ENCODE measurements at regions not wholly inside any gene's neighbourhood (a gene's known extent, or its start where the extent isn't known, plus 50 kb on each side); places are given as distances from the start of the nearest gene placed in this dataset.

GRCh38 chrX:117751155-117751554 is 365.5 kb downstream of the KLHL13 start:
- DNase-seq (ENCODE audit: low read depth), result no peak
- TF ChIP-seq, protein P1, sequence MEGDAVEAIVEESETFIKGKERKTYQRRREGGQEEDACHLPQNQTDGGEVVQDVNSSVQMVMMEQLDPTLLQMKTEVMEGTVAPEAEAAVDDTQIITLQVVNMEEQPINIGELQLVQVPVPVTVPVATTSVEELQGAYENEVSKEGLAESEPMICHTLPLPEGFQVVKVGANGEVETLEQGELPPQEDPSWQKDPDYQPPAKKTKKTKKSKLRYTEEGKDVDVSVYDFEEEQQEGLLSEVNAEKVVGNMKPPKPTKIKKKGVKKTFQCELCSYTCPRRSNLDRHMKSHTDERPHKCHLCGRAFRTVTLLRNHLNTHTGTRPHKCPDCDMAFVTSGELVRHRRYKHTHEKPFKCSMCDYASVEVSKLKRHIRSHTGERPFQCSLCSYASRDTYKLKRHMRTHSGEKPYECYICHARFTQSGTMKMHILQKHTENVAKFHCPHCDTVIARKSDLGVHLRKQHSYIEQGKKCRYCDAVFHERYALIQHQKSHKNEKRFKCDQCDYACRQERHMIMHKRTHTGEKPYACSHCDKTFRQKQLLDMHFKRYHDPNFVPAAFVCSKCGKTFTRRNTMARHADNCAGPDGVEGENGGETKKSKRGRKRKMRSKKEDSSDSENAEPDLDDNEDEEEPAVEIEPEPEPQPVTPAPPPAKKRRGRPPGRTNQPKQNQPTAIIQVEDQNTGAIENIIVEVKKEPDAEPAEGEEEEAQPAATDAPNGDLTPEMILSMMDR (IDR thresholded peaks at IDR 0.05; ENCODE audit: insufficient read depth, low read depth, low read length, missing control alignments), result no peak
- H3K4me3 ChIP-seq (ENCODE audit: low read length), result no peak overlapping the region

DNA sequence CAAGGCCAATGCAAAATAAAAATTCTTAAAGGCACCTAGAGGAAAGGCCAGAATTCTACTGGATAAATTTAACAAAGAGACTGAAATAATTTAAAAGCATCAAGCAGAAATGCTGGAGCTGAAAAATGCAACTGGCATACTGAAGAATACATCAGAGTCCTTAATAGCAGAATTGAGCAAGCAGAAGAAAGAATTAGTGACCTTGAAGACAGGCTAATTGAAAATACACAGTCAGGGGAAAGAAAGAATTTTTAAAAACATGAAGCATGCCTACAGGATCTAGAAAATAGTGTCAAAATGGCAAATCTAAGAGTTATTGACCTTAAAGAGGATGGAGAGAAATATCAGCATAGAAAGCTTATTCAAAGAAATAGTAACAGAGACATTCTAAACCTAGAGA is 371.7 kb downstream of the KLHL13 start:
- DNase-seq (ENCODE audit: low read depth), result no peak
- TF ChIP-seq, protein P1 (IDR thresholded peaks at IDR 0.05; ENCODE audit: insufficient read depth, low read depth, low read length, missing control alignments), result no peak
- no peak overlapping the region for H3K4me3 ChIP-seq (ENCODE audit: low read length)

GRCh38 chrX:117743469-117744251 is 372.9 kb downstream of the KLHL13 start:
- H3K4me3 ChIP-seq (ENCODE audit: low read length), result no peak overlapping the region
- TF ChIP-seq, protein P1 (IDR thresholded peaks at IDR 0.05; ENCODE audit: insufficient read depth, low read depth, low read length, missing control alignments), result peak; percentile 68
- DNase-seq (ENCODE audit: low read depth), result peak; percentile 35

DNA sequence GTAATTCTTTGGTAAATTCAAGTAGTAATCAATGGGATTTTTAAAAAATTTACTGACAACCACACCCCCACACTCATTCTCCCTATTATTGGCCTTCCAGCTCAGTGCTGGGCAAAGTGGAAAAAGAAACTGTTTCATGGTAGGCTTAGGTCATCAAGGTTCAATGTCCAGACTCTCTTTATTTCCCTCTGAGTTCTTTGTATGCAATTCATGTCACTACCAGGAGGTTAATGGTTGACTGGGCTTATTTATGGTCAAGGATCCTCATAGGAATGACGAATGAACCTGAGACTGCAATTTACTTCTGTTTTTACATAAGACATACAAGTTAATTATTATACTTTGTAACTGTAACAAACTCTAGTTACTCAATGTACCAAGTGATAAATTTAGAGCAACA is 403.2 kb downstream of the KLHL13 start:
- no peak overlapping the region for H3K4me3 ChIP-seq (ENCODE audit: low read length)
- TF ChIP-seq, protein P1 (IDR thresholded peaks at IDR 0.05; ENCODE audit: insufficient read depth, low read depth, low read length, missing control alignments), result no peak
- DNase-seq (ENCODE audit: low read depth), result no peak

- H3K4me3 ChIP-seq (ENCODE audit: low read length), result no peak overlapping the region
- DNase-seq (ENCODE audit: low read depth), result no peak
- TF ChIP-seq, protein P1 (IDR thresholded peaks at IDR 0.05; ENCODE audit: insufficient read depth, low read depth, low read length, missing control alignments), result no peak
These were observed 404.8 kb downstream of the KLHL13 start for GRCh38 chrX:117711782-117712181.

GRCh38 chrX:117707948-117708743 is 408.5 kb downstream of the KLHL13 start:
- peak; percentile 84 for DNase-seq (ENCODE audit: low read depth)
- TF ChIP-seq, protein P1 (IDR thresholded peaks at IDR 0.05; ENCODE audit: insufficient read depth, low read depth, low read length, missing control alignments), result no peak
- H3K4me3 ChIP-seq (ENCODE audit: low read length), result no peak overlapping the region
